Muscle of arm (tissue), 1 donor: ENCODE measurements at regions not wholly inside any gene's neighbourhood (a gene's known extent, or its start where the extent isn't known, plus 50 kb on each side); places are given as distances from the start of the nearest gene placed in this dataset.

Experiments
- DNase-seq: peaks from one replicate; pipeline ENCODE4 v3.0.0-alpha.2; 2013

DNA sequence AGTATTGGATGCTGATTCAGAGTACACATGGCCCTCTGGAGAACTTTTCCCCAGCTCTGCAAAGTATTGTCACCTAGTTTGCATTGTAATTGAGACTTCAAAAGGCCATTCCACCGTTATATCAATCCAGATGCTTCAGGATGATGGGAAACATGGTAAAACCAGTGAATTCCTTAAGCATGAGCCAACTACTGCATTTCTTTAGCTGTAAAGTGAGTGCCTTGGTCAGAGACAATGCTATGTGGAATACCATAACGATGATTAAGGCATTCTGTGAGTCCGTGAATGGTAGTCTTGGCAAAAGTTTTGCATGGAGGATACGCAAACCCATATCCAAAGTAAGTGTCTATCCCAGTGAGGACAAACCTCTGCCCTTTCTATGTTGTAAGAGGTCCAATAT lies 355.2 kb downstream of the DCAF12L2 start:
- no peak for DNase-seq

DNA sequence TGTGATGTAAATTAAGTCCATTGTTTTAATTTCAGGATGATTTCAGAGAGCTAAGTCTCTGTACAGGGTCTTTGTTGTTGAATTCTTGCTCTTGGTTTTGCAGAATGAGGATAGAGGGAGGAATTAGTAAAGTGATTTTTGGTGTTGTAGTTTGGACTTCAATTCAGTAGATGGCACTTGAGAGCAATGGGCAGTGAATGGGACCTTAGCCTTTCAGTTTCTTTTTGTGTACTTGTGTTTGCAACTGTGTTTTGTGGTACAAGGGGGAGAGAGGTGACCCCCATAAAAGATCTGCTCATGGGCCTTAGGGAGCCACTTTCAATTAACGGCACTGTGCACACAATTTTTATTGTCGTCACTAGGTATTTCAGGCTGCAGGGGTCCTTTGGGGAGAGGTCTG lies 340.0 kb downstream of the DCAF12L2 start:
- no peak for DNase-seq

- DNase-seq, result no peak
Measured at GRCh38 chrX:125826774-125827451, 339.2 kb downstream of the DCAF12L2 start.

- no peak for DNase-seq
Measured at GRCh38 chrX:125846271-125846670, 319.8 kb downstream of the DCAF12L2 start.

DNA sequence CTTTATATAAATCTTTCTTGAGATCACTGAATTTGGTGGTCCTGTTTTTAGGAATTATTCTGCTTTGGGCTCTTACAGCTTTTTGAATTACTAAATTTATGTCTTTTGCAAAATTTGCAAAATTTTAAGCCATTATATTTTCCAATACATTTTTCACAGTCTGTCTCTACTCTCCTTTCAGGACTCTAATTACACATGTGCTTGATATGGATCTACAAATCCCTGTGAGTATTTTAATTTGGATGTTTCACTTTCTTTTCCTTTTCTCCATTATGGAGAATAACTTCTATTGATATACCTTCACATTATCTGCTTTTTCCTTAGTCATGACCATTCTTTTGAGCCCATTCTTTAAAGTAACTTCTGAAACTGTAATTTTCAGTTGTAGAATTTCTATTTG lies 315.4 kb downstream of the DCAF12L2 start:
- no peak for DNase-seq

DNA sequence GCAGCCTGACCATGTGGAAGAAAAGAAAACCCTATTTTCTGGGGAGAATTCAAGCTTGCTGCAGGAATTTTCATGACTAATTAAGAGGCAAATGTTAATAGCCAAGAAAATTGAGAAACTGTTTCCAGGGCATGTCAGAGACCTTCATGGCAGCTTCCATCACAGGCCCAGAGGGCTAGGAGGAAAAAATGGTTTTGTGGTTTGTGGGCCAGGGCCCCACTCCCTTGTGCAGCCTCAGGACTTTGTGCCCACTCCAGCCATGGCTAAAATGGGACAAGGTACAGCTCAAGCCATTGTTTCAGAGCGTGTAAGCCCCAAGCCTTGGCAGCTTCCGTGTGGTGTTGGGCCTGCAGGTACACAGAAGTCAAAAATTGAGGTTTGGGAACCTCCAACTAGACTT lies 282.9 kb downstream of the DCAF12L2 start:
- no peak for DNase-seq

- DNase-seq, result no peak
Measured at GRCh38 chrX:125894947-125895346, 271.1 kb downstream of the DCAF12L2 start.

GRCh38 chrX:125895518-125895917 lies 270.6 kb downstream of the DCAF12L2 start:
- no peak for DNase-seq

DNA sequence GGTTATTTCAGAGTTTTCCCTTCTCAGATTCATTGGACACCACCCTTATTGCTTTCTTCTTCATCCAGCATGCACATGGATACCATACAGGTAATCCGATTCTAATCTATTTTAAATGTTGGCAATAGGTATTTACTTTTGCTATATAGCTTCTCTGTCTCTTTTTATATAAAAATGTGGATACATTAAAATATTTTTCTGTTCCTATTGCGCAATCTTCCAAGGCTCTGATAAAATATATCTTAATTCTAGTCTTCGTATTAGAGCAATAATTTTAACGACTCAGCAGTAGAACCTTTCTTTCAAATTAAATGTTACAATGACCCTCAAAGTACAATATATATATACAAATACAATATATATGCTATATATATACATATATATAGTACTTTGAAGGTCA lies 239.8 kb downstream of the DCAF12L2 start:
- no peak for DNase-seq

- DNase-seq, result no peak
Measured at GRCh38 chrX:125940985-125941384, 225.1 kb downstream of the DCAF12L2 start.

GRCh38 chrX:125947501-125947900 lies 218.6 kb downstream of the DCAF12L2 start:
- peak; percentile 30 for DNase-seq

DNA sequence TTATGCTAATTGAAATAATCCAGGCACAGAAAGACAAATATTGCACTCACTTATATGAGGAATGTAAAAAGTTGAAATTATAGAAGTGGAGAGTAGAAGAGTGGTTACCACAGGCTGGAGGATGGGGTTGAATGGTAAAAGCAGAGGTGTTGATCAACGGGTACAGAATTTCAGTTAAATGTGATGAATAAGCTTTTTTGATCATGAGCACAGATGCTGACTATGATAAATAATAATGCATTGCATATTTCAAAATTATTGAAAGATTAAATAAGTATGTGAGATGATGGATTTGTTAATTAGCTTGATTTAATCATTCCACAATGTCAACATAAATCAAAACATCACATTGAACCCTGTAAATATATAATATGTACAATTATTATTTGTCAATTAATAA lies 213.1 kb downstream of the DCAF12L2 start:
- no peak for DNase-seq

GRCh38 chrX:125953814-125954213 lies 212.3 kb downstream of the DCAF12L2 start:
- peak; percentile 20 for DNase-seq

DNA sequence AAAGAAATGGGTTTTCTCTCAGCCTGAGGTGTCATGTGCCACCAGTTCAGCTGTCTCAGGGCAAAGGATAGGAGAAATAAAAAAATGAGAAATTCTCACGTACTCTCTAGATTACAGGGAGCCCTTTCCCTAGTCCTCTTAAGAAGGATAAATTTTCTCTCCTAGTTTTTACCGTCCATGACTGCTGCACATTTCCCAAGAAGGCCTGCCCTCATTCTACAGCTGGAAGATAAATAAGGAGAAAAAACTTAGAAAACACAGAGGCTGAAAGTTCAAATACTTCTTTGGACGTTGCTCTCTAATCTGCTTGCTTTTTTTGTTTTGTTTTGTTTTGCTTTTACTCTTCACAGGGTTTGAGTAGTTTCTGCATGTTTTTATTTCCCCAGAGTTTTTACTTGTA lies 211.9 kb downstream of the DCAF12L2 start:
- DNase-seq, result peak; percentile 4

GRCh38 chrX:125977851-125978250 lies 188.2 kb downstream of the DCAF12L2 start:
- no peak for DNase-seq

GRCh38 chrX:125998432-125998831 lies 167.7 kb downstream of the DCAF12L2 start:
- DNase-seq, result peak; percentile 14

DNA sequence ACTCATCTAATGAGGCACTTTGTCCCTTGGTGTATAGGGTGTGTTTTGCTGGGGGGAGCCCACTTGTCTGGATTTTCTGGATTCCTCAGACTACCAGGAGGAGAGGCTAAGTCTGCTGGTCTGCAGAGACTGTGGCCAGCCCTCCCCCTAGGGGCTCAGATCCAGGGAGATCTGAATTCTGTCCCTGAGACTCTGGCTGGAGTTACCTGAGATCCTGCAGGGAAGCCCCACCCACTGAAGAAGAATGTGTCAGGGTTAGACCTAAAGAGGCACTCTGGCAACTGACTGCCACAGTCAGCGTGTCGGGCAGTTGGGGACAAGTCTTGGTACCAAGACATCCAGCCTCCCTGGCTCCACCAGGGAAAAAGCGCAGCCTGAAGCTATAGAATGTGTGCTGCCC lies 138.9 kb downstream of the DCAF12L2 start:
- no peak for DNase-seq

DNA sequence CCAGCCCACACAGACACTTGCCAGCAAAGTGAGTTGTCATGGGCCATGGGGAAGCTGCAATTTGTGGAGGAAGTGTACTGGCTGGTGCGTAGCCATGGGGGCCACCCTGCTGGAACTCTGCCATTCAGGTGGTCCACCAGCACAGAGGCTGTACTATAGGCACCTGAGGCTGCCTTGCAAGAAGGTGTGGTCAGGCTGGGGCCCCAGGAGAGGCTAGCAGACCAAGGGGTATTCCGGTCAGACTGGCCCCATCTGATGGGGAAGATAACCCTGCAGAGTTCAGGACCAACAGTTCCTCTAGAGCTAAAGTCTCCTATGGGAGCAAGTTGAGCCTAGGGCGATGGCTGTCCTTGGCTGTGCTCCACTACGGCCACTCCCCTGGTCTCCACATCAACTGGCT lies 136.1 kb downstream of the DCAF12L2 start:
- no peak for DNase-seq

DNA sequence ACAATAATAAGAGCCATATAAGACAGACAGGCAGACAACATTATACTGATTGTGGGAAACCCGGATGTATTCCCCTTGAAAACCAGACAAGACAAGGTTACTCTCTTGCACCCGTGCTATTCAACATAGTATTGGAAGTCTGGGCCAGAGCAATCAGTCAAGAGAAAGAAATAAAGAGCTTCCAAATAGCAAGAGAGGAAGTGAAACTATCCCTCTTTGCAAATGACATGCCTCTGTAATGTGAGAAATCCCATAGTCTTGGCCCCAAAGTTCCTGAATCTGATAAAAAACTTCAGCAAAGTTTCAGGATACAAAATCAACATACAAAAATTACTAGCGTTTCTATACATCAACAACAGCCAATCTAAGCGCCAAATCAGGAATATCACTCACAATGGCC lies 102.1 kb downstream of the DCAF12L2 start:
- DNase-seq, result no peak

GRCh38 chrX:126064901-126065541 lies 101.1 kb downstream of the DCAF12L2 start:
- DNase-seq, result no peak

DNA sequence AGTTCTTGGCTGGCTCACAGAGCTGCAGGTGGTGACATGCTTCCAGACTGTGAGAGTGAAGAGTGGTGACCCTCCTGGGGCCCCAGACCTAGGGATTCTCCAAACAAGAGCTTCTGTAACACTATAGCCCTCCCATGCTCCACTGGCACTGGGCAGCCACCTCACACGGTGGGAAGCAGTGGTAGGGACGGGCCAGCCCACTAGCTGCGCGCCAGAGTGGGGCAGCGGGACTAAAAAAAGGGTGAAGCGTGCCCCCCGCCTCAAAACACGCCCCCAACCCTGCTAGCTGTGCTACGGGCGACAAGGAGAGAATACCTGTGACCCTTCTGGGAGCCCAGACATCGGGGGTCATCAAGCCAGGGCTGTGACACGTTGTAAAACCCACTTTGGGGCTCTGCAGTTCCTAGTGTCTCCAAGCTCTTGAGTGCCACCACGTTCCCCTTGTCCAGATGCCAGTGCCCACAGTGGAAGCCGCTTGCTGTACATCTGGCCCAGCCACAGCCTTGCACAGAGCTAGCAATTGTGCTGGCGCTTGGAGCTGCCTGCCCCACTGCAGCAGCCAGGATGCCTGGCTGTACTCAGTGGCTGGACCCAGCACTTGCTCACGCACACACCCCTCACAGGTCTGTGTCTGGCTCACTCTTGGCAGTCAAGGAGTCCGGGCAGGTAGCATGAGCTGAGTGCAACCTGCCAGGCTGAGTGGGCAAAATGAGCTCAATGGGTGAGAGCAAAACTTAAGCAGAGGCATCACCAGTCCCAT lies 100.0 kb downstream of the DCAF12L2 start:
- no peak for DNase-seq
